H1 (cell line): ENCODE measurements at regions not wholly inside any gene's neighbourhood (a gene's known extent, or its start where the extent isn't known, plus 50 kb on each side); places are given as distances from the start of the nearest gene placed in this dataset.

Experiments used
- CTCF ChIA-PET: fragments of 300-600 bp; sonication (Branson Sonifier 250); formaldehyde crosslinking; loops from one replicate; lab custom pipeline; 2021; ENCODE audit not compliant: partially characterized antibody; lab: Charles Lee
- POLR2A ChIA-PET: fragments of 300-600 bp; sonication (Branson Sonifier 250); formaldehyde crosslinking; loops from one replicate; lab custom pipeline; 2021; ENCODE audit warnings: inconsistent platforms; ENCODE audit not compliant: partially characterized antibody; lab: Charles Lee
- DNase-seq, 2 experiments: peaks; one replicate each; pipeline versions ENCODE4 v3.0.0 to v3.0.0-alpha.2; 2010 to 2022; ENCODE audit warnings: low spot score in 2 of 2, low read depth in 1 of 2, mixed read lengths in 1 of 2
- FAIRE-seq: peaks from 2 replicates; lab custom pipeline; 2011; peaks lifted over from hg19 to GRCh38; lab: Jason Lieb, UNC
- H2AFZ ChIP-seq: 2 replicates; pipeline ENCODE4 v1.8.1; 2012; ENCODE audit warnings: low read length, inconsistent platforms
- H2AK5ac ChIP-seq: 2 replicates; pipeline ENCODE4 v1.6.1; 2013; ENCODE audit warnings: low read depth, low read length
- H2BK120ac ChIP-seq: replicated peaks from 2 replicates; pipeline ENCODE3; 2013; ENCODE audit warnings: low read depth, low read length, inconsistent platforms
- H2BK12ac ChIP-seq: 2 replicates; pipeline ENCODE4 v1.6.1; 2013; ENCODE audit warnings: low read depth, low read length
- H2BK15ac ChIP-seq: 2 replicates; pipeline ENCODE4 v1.6.1; 2013; ENCODE audit warnings: low read length
- H2BK20ac ChIP-seq: 2 replicates; pipeline ENCODE4 v1.6.1; 2013; ENCODE audit warnings: low read length
- H2BK5ac ChIP-seq: 2 replicates; pipeline ENCODE4 v1.6.1; 2013; ENCODE audit warnings: low read depth, low read length
- H3K14ac ChIP-seq: 2 replicates; pipeline ENCODE4 v1.6.1; 2013; ENCODE audit warnings: inconsistent platforms; ENCODE audit not compliant: insufficient read length
- H3K18ac ChIP-seq: 2 replicates; pipeline ENCODE4 v1.6.1; 2013; ENCODE audit warnings: low read length; ENCODE audit errors: extremely low read depth
- H3K23ac ChIP-seq: 2 replicates; pipeline ENCODE4 v1.6.1; 2013; ENCODE audit warnings: inconsistent platforms; ENCODE audit not compliant: insufficient read length
- H3K23me2 ChIP-seq: 2 replicates; pipeline ENCODE4 v1.6.1; 2013; ENCODE audit warnings: low read depth, low read length
- H3K27ac ChIP-seq: 2 replicates; pipeline ENCODE4 v1.6.1; 2011; ENCODE audit warnings: low read depth, low read length, inconsistent platforms
- H3K27me3 ChIP-seq, 4 experiments: replicated peaks in 1 of 4; 1 replicate in 1 of 4; 2 replicates in 3 of 4; pipeline versions ENCODE4 v1.6.1 to v1.8.1; 2011 to 2013; ENCODE audit warnings: low read length in 3 of 4, mild to moderate bottlenecking in 3 of 4, inconsistent platforms in 2 of 4, mixed read lengths in 2 of 4, moderate library complexity in 1 of 4; ENCODE audit not compliant: control insufficient read depth in 3 of 4, insufficient read depth in 3 of 4; ENCODE audit errors: extremely low read depth in 1 of 4
- H3K36me3 ChIP-seq, 4 experiments: 2 replicates each; pipeline versions ENCODE4 v1.6.1 to v1.8.1; 2011 to 2013; ENCODE audit warnings: mild to moderate bottlenecking in 4 of 4, low read length in 3 of 4, moderate library complexity in 2 of 4, control low read depth in 1 of 4, inconsistent platforms in 1 of 4; ENCODE audit not compliant: insufficient read depth in 4 of 4, control insufficient read depth in 2 of 4
- H3K4ac ChIP-seq: replicated peaks from 2 replicates; pipeline ENCODE3; 2013; ENCODE audit warnings: low read length, low read depth, mixed read lengths, inconsistent platforms; ENCODE audit not compliant: insufficient read length
- H3K4me1 ChIP-seq, 4 experiments: replicated peaks in 1 of 4; 1 replicate in 1 of 4; 2 replicates in 3 of 4; pipeline versions ENCODE4 v1.6.1 to v1.8.1; 2011 to 2013; ENCODE audit warnings: low read length in 3 of 4, inconsistent platforms in 2 of 4, mixed read lengths in 1 of 4; ENCODE audit not compliant: insufficient read depth in 4 of 4, control insufficient read depth in 3 of 4
- H3K4me2 ChIP-seq, 2 experiments: 2 replicates each; pipeline versions ENCODE4 v1.6.1 to v1.8.1; 2011 to 2013; ENCODE audit warnings: low read depth in 2 of 2, low read length in 2 of 2, control low read depth in 1 of 2, inconsistent platforms in 1 of 2, mild to moderate bottlenecking in 1 of 2; ENCODE audit not compliant: insufficient read depth in 1 of 2
- H3K4me3 ChIP-seq, 4 experiments: fragments of 200-600, 300-600 bp in 1 of 4; sonication (generic), shearing (Covaris generic), sonication (Bioruptor Twin) in 1 of 4; 2 replicates each; pipeline versions ENCODE4 v1.5.1 to v1.8.1; 2011 to 2016; ENCODE audit warnings: low read length in 4 of 4, low read depth in 3 of 4, control low read depth in 2 of 4, inconsistent platforms in 2 of 4, mild to moderate bottlenecking in 2 of 4, mixed read lengths in 1 of 4, moderate library complexity in 1 of 4; ENCODE audit not compliant: insufficient read depth in 2 of 4; ENCODE audit errors: extremely low read depth in 1 of 4
- H3K56ac ChIP-seq: replicated peaks from 2 replicates; pipeline ENCODE3; 2013; ENCODE audit warnings: low read depth, mild to moderate bottlenecking, mixed read lengths, low read length, inconsistent platforms; ENCODE audit not compliant: insufficient read length
- H3K79me1 ChIP-seq: 2 replicates; pipeline ENCODE4 v1.6.1; 2013; ENCODE audit warnings: low read depth, low read length, control low read depth
- H3K79me2 ChIP-seq, 2 experiments: 2 replicates each; pipeline versions ENCODE4 v1.6.1 to v1.8.1; 2012 to 2013; ENCODE audit warnings: low read length in 2 of 2, mild to moderate bottlenecking in 2 of 2, inconsistent platforms in 1 of 2; ENCODE audit not compliant: insufficient read depth in 2 of 2, control insufficient read depth in 1 of 2
- H3K9ac ChIP-seq, 4 experiments: replicated peaks in 1 of 4; 1 replicate in 1 of 4; 2 replicates in 3 of 4; pipeline versions ENCODE4 v1.6.1 to v1.8.1; 2011 to 2013; ENCODE audit warnings: low read depth in 3 of 4, low read length in 3 of 4, control low read depth in 2 of 4, mild to moderate bottlenecking in 2 of 4, moderate library complexity in 2 of 4, inconsistent platforms in 1 of 4; ENCODE audit errors: extremely low read depth in 1 of 4
- H3K9me3 ChIP-seq, 2 experiments: 2 replicates each; pipeline versions ENCODE4 v1.6.1 to v1.8.1; 2012 to 2013; ENCODE audit warnings: mild to moderate bottlenecking in 2 of 2, moderate library complexity in 2 of 2, control low read depth in 1 of 2, inconsistent platforms in 1 of 2, low read depth in 1 of 2, low read length in 1 of 2, mixed read lengths in 1 of 2; ENCODE audit not compliant: insufficient read depth in 2 of 2
- H4K20me1 ChIP-seq, 2 experiments: replicated peaks in 1 of 2; 2 replicates each; pipeline versions ENCODE3 to v1.8.1; 2011 to 2013; ENCODE audit warnings: inconsistent platforms in 2 of 2, low read length in 2 of 2, mild to moderate bottlenecking in 1 of 2; ENCODE audit not compliant: insufficient read depth in 2 of 2, control insufficient read depth in 1 of 2
- H4K5ac ChIP-seq: 2 replicates; pipeline ENCODE4 v1.6.1; 2013; ENCODE audit warnings: low read length, low read depth, mixed read lengths, inconsistent platforms; ENCODE audit not compliant: insufficient read length
- H4K8ac ChIP-seq: 2 replicates; pipeline ENCODE4 v1.8.0; 2013; ENCODE audit warnings: mild to moderate bottlenecking, moderate library complexity, low read length, inconsistent platforms; ENCODE audit not compliant: insufficient read depth; ENCODE audit errors: extremely low read depth
- H4K91ac ChIP-seq: replicated peaks from 2 replicates; pipeline ENCODE3; 2013; ENCODE audit warnings: low read length, mixed read lengths, inconsistent platforms; ENCODE audit not compliant: insufficient read length
- CHD1 ChIP-seq: IDR thresholded peaks from 2 replicates; pipeline ENCODE4 v1.6.1; 2012; ENCODE audit warnings: low read depth, low read length, improper control_type of control experiment
- CREB1 ChIP-seq: IDR thresholded peaks from 2 replicates; pipeline ENCODE4 v1.6.1; 2012; ENCODE audit warnings: inconsistent platforms
- CTBP2 ChIP-seq: IDR thresholded peaks from 2 replicates; pipeline ENCODE4 v1.7.0; 2011; ENCODE audit warnings: borderline replicate concordance, mild to moderate bottlenecking, moderate library complexity, mixed read lengths, low read length; ENCODE audit not compliant: insufficient read depth, insufficient read length
- EZH2 ChIP-seq: fragments of 200-600 bp; sonication (generic); IDR thresholded peaks from 2 replicates; pipeline ENCODE4 v1.7.1; 2012; ENCODE audit warnings: low read depth, mild to moderate bottlenecking, moderate library complexity, low read length, inconsistent platforms; ENCODE audit not compliant: severe bottlenecking
- KDM4A ChIP-seq: IDR thresholded peaks from one replicate; pipeline ENCODE4 v1.7.1; 2012; ENCODE audit warnings: low read depth, mild to moderate bottlenecking, moderate library complexity, low read length, inconsistent platforms; ENCODE audit not compliant: severe bottlenecking
- RAD21 ChIP-seq, 2 experiments: IDR thresholded peaks in 1 of 2; conservative IDR thresholded peaks in 1 of 2; 2 replicates each; pipeline ENCODE4 v1.6.1; 2011; ENCODE audit warnings: low read depth in 2 of 2, low read length in 2 of 2, improper control_type of control experiment in 1 of 2, inconsistent platforms in 1 of 2, mild to moderate bottlenecking in 1 of 2, moderate library complexity in 1 of 2
- RBBP5 ChIP-seq: IDR thresholded peaks from 2 replicates; pipeline ENCODE4 v1.7.1; 2012; ENCODE audit warnings: low read depth, mild to moderate bottlenecking, inconsistent platforms, low read length, moderate library complexity, borderline replicate concordance
- RFX5 ChIP-seq: IDR thresholded peaks from 2 replicates; pipeline ENCODE4 v1.6.1; 2011; ENCODE audit warnings: low read depth, low read length, improper control_type of control experiment, borderline replicate concordance
- SAP30 ChIP-seq: fragments of 300-600 bp; sonication (generic); IDR thresholded peaks from 2 replicates; pipeline ENCODE4 v1.7.1; 2012; ENCODE audit warnings: low read length, moderate library complexity, mild to moderate bottlenecking, inconsistent platforms; ENCODE audit not compliant: insufficient read depth, insufficient replicate concordance
- TAF7 ChIP-seq: optimal IDR thresholded peaks from 2 replicates; pipeline ENCODE3; 2011; ENCODE audit warnings: low read depth, mild to moderate bottlenecking, inconsistent platforms, low read length, moderate library complexity, borderline replicate concordance
- TBP ChIP-seq: IDR thresholded peaks from 2 replicates; pipeline ENCODE4 v1.6.1; 2011; ENCODE audit warnings: low read depth, low read length, improper control_type of control experiment
- USF2 ChIP-seq: IDR thresholded peaks from 2 replicates; pipeline ENCODE4 v1.6.1; 2011; ENCODE audit warnings: low read length, improper control_type of control experiment
- WGBS, 2 experiments: shearing (Covaris generic) in 1 of 2; methylation state at CpG; one replicate each; pipeline versions ENCODE4 v1.1.6 to v1.1.7; 2013 to 2015; ENCODE audit warnings: low lambda C conversion rate in 2 of 2, mixed read lengths in 2 of 2, inconsistent platforms in 1 of 2, low coverage in 1 of 2, missing lambda C conversion rate in 1 of 2; ENCODE audit not compliant: insufficient replicate concordance in 2 of 2, insufficient coverage in 1 of 2, insufficient read length in 1 of 2; ENCODE audit errors: extremely low coverage in 1 of 2, missing lambda C conversion rate in 1 of 2; 5-methylcytosine and 5-hydroxymethylcytosine counted together

- Histone ChIP-seq H3K4me1 (peaks cover 0 to 3% (median 0%) of the 10 kb centered on the region in 4 experiments; a peak in 1 of 7 replicates), H3K4me2 (no peak overlapping the region), H2AFZ (no peak overlapping the region), H4K20me1 (no peaks in the 10 kb centered on the region), H3K23ac (no peak overlapping the region), H3K23me2 (no peaks in the 10 kb centered on the region), H3K14ac (no peak overlapping the region), H3K79me1 (no peaks in the 10 kb centered on the region), H2BK20ac (no peak overlapping the region), H2BK15ac (no peak overlapping the region), H2BK12ac (no peak overlapping the region), H3K27ac (no peak overlapping the region), H2BK120ac (no peak overlapping the region), H3K4ac (no peak overlapping the region), H4K91ac (no peak overlapping the region), H2BK5ac (no peak overlapping the region), H4K8ac (no peak overlapping the region), H3K9ac (no peak overlapping the region), H3K27me3 (no peaks in the 10 kb centered on the region), H3K9me3 (no peaks in the 10 kb centered on the region), H2AK5ac (no peak overlapping the region), H3K4me3 (no peak overlapping the region), H4K5ac (no peak overlapping the region), H3K36me3 (no peaks in the 10 kb centered on the region), H3K18ac (no peak overlapping the region), H3K79me2 (no peaks in the 10 kb centered on the region), H3K56ac (no peak overlapping the region)
- CTCF ChIA-PET, result interaction anchor here (0.6 kb wide), 1 partner anchor 88 kb away, joined by 3 read pairs; no protein-coding TSS in a partner anchor
- no peak for DNase-seq
- POLR2A ChIA-PET, result no interaction called here
- no peak for FAIRE-seq
- 89% methylated on average over 9 of the region's 9 CpGs; no CpG with 5 or more reads in 1 of the 2 experiments for WGBS, 2 experiments
- TF ChIP-seq SAP30, result no peak
- TF ChIP-seq CTBP2, result no peak
- no peak for TF ChIP-seq KDM4A
- TF ChIP-seq TAF7, result no peak
- TF ChIP-seq TBP, result no peak
- TF ChIP-seq EZH2, result no peak
- no peak for TF ChIP-seq USF2
- TF ChIP-seq RFX5, result no peak
- no peak for TF ChIP-seq RAD21 (IDR thresholded peaks at IDR 0.05 in 1 of 2, conservative IDR thresholded peaks at IDR 0.05 in 1 of 2; ENCODE audit: low read depth in 2 of 2, low read length in 2 of 2)
- no peak for TF ChIP-seq RBBP5
- no peak for TF ChIP-seq CREB1
- TF ChIP-seq CHD1, result no peak
These were observed 172.3 kb upstream of the RPS6KA3 start for GRCh38 chrX:20438871-20439526.
